Gastroesophageal sphincter (tissue), 4 donors: ENCODE measurements at regions not wholly inside any gene's neighbourhood (a gene's known extent, or its start where the extent isn't known, plus 50 kb on each side); places are given as distances from the start of the nearest gene placed in this dataset.

ENCODE experiments used
- ATAC-seq: fragments of 150-250 bp; one replicate; pipeline ENCODE4 v1.9.1; 2016; ENCODE audit warnings: mild to moderate bottlenecking, moderate library complexity
- H3K27ac ChIP-seq, 4 donors: fragments of 200-600 bp; sonication (generic) in 3 of 4; 1 replicate in 3 of 4; 2 replicates in 1 of 4; pipeline ENCODE4 v1.5.1; 2016 to 2019
- H3K27me3 ChIP-seq: fragments of 200-600 bp; sonication (generic); one replicate; pipeline ENCODE4 v1.5.1; 2019
- H3K36me3 ChIP-seq, 2 donors: fragments of 200-600 bp; sonication (generic); one replicate each; pipeline ENCODE4 v1.5.1; 2019; ENCODE audit warnings: control low read depth in 1 of 2
- H3K4me1 ChIP-seq, 3 donors: fragments of 200-600 bp; sonication (generic); 1 replicate in 2 of 3; 2 replicates in 1 of 3; pipeline ENCODE4 v1.5.1; 2016 to 2019; ENCODE audit warnings: control low read depth in 2 of 3
- H3K4me3 ChIP-seq, 2 donors: fragments of 200-600 bp; sonication (generic); one replicate each; pipeline ENCODE4 v1.5.1; 2019; ENCODE audit warnings: mild to moderate bottlenecking in 1 of 2, moderate library complexity in 1 of 2
- H3K9me3 ChIP-seq, 3 donors: fragments of 200-600 bp; sonication (generic); one replicate each; pipeline ENCODE4 v1.5.1; 2017 to 2019; ENCODE audit warnings: control low read depth in 2 of 3
- CTCF ChIP-seq, 4 experiments: fragments of 200-600 bp in 2 of 4; fragments of 450-650 bp in 2 of 4; sonication (generic) in 1 of 4; IDR thresholded peaks; one replicate each; pipeline ENCODE4 v1.5.1; 2017 to 2019; ENCODE audit warnings: antibody characterized with exemption in 4 of 4, mild to moderate bottlenecking in 2 of 4, moderate library complexity in 2 of 4
- EP300 ChIP-seq: sonication (generic); formaldehyde crosslinking; IDR thresholded peaks from one replicate; pipeline ENCODE4 v1.6.1; 2017; ENCODE audit warnings: antibody characterized with exemption, mild to moderate bottlenecking
- POLR2A ChIP-seq, 2 donors: fragments of 450-650 bp; IDR thresholded peaks; one replicate each; pipeline ENCODE4 v1.6.1; 2017; ENCODE audit warnings: antibody characterized with exemption in 2 of 2, mild to moderate bottlenecking in 2 of 2, moderate library complexity in 1 of 2
- POLR2AphosphoS5 ChIP-seq: sonication (generic); formaldehyde crosslinking; IDR thresholded peaks from one replicate; pipeline ENCODE4 v1.6.1; 2017; ENCODE audit warnings: antibody characterized with exemption
- WGBS, 2 donors: methylation state at CpG; one replicate each; pipeline ENCODE4 v1.1.5; 2018; ENCODE audit warnings: low coverage in 1 of 2; 5-methylcytosine and 5-hydroxymethylcytosine counted together

- 29 to 67% methylated on average over 1 of the region's 1 CpG for WGBS, 2 donors
- ATAC-seq: no peak
- no peaks in the 10 kb centered on the region for H3K27me3 ChIP-seq
- H3K4me3 ChIP-seq: no peak overlapping the region
- TF ChIP-seq POLR2A (IDR thresholded peaks at IDR 0.05): no peak
- no peak for TF ChIP-seq CTCF (IDR thresholded peaks at IDR 0.05)
- no peak for TF ChIP-seq POLR2AphosphoS5
- TF ChIP-seq EP300: no peak
- H3K9me3 ChIP-seq: no peaks in the 10 kb centered on the region
- H3K36me3 ChIP-seq: no peaks in the 10 kb centered on the region
- no peaks in the 10 kb centered on the region for H3K4me1 ChIP-seq
- H3K27ac ChIP-seq: no peak overlapping the region
Observed at GRCh38 chr11:80911666-80912065, 1470.8 kb upstream of the TENM4 start.

GRCh38 chr11:80900265-80900664 is 1459.4 kb upstream of the TENM4 start:
- TF ChIP-seq EP300 (no peak), POLR2A (IDR thresholded peaks at IDR 0.05) (no peak), CTCF (IDR thresholded peaks at IDR 0.05) (no peak)
- Histone ChIP-seq H3K9me3 (no peaks in the 10 kb centered on the region), H3K4me3 (no peak overlapping the region), H3K27ac (no peak overlapping the region), H3K36me3 (no peaks in the 10 kb centered on the region), H3K27me3 (no peaks in the 10 kb centered on the region), H3K4me1 (no peaks in the 10 kb centered on the region)
- no peak for ATAC-seq
- 73 to 86% methylated on average over 2 of the region's 2 CpGs for WGBS, 2 donors

- WGBS, 2 donors: 14% methylated on average over 1 of the region's 1 CpG; no CpG with 5 or more reads in 1 of the 2 donors
- TF ChIP-seq EP300 (no peak), CTCF (IDR thresholded peaks at IDR 0.05) (no peak), POLR2A (IDR thresholded peaks at IDR 0.05) (no peak), POLR2AphosphoS5 (no peak)
- H3K4me1 ChIP-seq: no peaks in the 10 kb centered on the region
- no peak overlapping the region for H3K27ac ChIP-seq
- H3K27me3 ChIP-seq: no peaks in the 10 kb centered on the region
- no peak for ATAC-seq
- H3K9me3 ChIP-seq: no peaks in the 10 kb centered on the region
- no peak overlapping the region for H3K4me3 ChIP-seq
- no peaks in the 10 kb centered on the region for H3K36me3 ChIP-seq
Observed at GRCh38 chr11:80899381-80899780, 1458.6 kb upstream of the TENM4 start.

GRCh38 chr11:80898910-80899309 is 1458.1 kb upstream of the TENM4 start:
- H3K4me3 ChIP-seq: no peak overlapping the region
- no peaks in the 10 kb centered on the region for H3K36me3 ChIP-seq
- H3K9me3 ChIP-seq: no peaks in the 10 kb centered on the region
- no peaks in the 10 kb centered on the region for H3K27me3 ChIP-seq
- TF ChIP-seq POLR2AphosphoS5 (no peak), POLR2A (IDR thresholded peaks at IDR 0.05) (no peak), CTCF (IDR thresholded peaks at IDR 0.05) (no peak), EP300 (no peak)
- no peak overlapping the region for H3K27ac ChIP-seq
- no peak for ATAC-seq
- H3K4me1 ChIP-seq: no peaks in the 10 kb centered on the region
- WGBS, 2 donors: 77 to 82% methylated on average over 4 of the region's 4 CpGs

GRCh38 chr11:80886684-80887083 is 1445.9 kb upstream of the TENM4 start:
- Histone ChIP-seq H3K27ac (no peak overlapping the region), H3K9me3 (no peaks in the 10 kb centered on the region), H3K36me3 (no peaks in the 10 kb centered on the region), H3K4me3 (no peak overlapping the region), H3K27me3 (no peaks in the 10 kb centered on the region), H3K4me1 (no peaks in the 10 kb centered on the region)
- TF ChIP-seq POLR2AphosphoS5: no peak
- TF ChIP-seq CTCF (IDR thresholded peaks at IDR 0.05): no peak
- no peak for ATAC-seq
